ENCODE measurements at regions not wholly inside any gene's neighbourhood (a gene's known extent, or its start where the extent isn't known, plus 50 kb on each side); places are given as distances from the start of the nearest gene placed in this dataset.

DNA sequence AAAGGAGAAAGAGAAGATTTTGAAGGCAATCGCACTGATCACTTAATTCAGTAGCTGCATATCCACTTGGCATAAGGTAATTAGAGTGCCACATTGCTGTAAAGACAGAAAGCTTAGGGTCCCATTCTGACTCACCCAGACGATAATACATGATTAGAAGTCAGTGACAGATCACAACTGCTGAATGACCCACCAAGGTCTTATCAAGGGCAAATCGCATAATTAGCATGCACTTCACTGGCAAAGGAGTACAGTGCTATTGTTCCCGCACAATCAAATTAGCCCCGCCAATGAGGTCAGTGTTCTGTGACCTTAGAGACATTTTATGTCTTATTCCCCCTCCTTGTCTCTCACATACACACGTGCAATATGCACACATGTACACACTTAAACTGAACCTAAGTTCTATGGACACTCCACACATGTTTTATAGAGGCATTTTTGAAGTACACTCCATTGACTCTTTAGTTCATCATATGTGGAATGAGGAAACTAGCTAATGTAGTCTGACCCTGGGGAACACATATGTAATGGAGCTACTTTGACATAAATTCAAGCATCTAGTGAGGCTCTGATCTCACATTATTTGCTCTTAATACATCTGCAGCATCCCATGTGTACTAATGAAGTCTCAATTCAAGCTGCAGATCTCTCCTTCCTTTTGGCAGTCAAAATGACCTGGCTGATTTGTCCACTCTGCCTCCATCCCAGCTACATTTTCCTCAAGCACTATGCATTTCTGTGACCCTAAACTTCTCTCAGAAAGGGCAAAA lies 673.8 kb upstream of the FANCL start:
- no peak for DNase-seq

DNA sequence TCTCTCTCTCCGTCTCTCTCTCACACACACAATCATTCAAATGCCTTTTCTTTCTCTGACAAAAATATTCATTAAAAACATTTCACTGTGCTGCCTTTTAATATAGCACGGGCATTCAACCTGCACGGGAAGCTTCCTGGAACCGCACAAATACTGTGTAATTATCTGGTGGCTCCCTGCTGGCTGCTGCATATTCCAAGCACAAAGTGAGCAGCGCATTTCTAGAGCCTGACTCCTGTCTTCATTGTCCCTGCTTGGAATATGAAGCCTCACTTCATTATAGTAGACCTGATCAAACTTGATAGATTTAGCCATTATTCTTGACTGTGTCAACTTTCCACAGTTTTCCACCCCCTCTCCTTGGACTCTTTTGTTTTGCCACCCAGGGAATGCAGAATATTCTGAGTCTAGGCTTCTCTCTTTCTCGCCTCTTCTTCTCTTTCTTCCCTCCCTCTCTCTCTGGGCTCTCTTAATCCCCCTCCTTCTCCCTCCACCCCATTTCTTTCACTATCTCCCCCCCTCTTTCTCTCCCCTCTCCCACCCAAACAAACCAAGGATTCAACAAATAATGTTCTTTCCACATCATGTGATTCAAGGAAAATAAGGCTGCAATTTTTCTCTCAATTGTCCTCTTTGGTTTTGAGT lies 672.1 kb upstream of the FANCL start:
- DNase-seq, result no peak

DNA sequence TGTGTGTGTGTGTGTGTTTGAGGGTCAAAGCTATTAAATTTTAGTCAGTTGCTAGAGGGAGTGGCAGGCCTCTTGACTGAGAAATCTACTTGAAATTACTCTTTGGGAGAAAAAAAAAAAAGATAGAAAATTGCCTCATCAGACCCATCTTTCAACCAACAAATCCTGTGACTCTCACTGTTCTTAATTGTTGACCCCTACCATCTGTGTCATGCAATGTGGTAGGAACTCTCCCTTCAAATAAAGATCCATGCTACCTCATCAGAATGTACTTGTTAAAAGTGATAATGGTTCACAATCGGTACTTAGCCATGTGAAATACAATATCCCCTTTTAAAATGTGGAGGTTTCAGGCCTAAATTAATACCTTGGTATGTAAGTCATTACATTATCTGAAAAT lies 670.8 kb upstream of the FANCL start:
- DNase-seq, result no peak

DNA sequence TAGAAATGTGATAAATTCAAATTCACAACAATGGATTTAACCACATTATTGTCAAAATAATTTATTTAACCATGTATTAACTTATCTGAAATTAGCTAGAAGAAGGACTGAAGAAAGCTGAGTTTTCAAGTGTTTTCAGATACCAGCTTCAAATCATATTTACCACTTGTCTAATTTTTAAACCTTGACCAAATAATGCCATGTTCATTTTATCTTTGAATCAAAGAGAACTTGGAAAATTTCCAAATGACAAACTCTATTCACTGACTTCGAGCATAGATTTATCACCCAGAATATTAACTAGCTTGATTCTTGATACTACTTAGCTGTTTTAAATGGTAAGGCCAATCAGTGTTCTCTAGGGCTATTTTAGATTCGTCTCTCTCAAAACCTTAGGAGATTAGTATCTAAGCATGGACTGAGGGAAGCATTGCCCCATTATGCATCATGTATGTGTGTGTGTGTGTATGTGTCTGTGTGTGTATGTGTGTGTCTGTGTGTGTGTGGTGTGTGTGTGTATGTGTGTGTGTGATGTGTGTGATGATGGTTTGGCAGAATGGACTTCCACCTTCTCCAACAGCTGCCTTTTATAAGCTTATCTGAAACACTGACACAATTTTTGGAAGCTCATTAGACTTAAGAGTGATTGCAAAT lies 667.5 kb upstream of the FANCL start:
- DNase-seq, result no peak

DNA sequence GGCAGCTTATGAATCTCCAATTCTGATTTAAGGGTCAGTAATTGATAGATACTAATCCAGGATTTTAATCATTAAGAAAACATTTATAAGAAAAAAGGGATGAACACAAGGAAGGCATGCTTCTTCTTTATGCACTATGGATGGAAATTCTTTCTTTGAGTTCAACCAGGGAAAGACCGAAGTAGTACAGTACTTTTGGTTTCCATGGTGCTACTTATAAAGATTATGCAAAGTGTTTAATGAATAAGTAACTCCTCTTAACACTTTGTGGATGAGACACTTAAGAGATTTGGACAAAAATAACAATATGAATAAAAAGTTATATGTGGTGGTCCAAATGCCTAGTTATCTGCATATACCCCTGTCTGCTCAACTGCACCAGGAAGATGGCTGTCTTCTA lies 666.5 kb upstream of the FANCL start:
- DNase-seq, result no peak

DNA sequence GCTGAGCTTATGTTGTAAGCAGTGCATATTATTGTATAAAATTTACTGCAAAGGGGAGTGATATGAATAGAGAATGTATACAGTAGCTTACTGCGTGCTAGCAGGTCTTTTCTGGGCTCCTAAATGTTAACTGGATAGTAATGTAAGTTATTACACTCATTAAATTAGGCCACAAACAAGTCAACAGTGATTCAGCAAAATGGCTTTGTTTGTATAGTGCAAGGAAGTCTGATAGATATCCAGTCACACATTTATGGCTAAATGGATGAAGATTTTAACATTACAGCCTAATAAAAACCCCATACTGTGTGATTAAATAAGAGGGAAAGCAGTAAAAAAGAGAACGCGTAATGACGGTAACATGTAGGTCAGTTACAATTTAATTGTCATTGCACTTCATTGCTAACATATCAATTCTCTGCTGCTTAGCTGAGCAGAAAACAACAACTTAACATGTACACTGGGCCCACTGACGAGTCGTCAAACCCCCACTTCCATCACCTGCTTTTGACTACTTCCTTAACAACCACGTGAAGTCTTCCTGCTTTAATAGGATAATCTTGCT lies 665.0 kb upstream of the FANCL start:
- DNase-seq, result no peak

DNA sequence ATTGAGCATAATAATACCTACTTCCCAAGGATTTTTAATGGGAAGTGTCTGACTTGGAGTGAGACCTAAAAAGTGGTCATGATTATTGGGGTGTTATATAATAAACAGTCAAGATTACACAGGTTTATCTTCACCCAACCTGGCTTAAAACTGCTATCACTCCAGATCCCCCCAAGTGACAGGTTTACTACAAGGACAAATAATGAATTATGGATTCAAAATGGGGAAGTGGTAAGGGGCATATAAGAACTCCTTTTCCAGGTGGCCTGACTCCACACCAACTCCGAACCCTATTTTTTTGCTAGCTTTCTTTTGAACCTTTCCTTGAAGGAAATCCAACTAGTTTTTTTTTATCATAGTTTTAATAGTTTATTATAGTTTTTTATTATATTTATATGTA lies 663.0 kb upstream of the FANCL start:
- DNase-seq, result no peak

DNA sequence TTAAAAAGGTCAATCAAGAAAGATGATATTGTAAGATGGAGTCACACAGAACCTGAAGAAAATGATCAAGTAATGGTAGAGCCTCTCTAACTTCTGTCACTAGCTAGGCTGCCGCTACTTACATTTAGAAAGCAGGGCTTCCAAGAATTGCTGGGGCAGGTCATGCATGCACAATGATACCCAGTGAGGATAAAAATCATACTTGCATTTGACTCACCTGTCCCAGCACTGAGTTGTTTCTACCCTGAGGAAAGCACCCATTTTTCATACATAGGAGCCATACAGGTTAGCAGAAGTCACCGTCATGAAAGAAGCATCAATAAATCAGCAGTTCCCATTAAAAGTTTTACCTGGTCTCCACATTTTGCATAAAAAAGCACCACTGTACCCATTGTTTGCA lies 662.3 kb upstream of the FANCL start:
- DNase-seq, result no peak

DNA sequence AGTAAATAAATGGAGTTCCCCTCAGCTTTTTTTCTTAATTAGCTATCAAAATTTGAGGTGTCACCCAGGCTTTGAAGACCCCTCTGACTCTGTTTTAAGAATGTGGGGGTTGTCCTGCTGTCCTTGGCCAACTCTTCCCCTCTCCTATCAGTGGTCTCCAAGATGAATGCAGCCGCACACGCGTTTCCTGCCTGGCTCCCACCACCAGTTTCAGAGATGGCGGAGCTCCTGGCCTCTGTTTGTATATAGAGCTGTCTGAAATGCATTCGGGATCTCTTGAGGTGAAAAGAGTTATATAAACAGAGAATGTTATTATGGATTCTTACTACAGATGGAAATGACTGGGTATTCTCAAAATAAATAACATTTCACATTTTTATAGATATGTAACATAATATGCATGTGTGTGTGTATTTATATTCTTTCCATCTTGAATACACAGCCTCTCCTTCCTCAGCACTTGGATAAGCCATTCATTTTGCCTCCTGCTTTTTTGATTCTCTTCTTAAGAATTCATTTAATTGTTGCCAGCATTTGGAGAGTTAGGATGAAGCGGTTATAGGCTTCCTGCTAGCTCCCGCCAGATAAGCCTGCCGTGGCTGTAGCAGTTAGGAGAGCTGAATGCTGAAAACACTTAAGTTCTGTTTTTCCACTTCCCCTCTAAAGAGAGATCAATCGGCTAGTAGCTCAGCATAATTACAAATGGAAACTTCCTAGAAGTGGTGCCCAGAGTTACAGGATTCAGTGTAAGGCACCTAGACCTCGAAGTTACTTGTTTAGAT lies 659.3 kb upstream of the FANCL start:
- no peak for DNase-seq

DNA sequence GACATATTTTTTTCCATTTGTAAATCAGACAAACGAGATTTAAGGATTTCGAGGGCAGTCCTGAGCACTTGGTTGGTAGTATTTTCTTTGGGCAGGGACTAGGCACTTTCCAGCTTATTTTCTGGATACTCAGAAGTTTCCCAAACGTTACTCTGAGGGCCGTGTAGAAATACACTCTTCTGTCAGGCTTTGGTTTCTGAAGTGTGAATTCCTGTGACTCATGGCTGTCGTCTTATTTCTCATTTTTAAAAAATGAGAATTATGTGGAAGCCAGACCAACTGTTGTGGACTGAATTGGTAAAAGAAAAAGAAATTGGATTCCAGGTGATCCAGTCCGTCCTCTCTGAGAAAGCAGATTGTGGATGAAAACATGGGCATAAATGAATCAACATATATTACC lies 658.6 kb upstream of the FANCL start:
- DNase-seq, result peak; percentile 78

DNA sequence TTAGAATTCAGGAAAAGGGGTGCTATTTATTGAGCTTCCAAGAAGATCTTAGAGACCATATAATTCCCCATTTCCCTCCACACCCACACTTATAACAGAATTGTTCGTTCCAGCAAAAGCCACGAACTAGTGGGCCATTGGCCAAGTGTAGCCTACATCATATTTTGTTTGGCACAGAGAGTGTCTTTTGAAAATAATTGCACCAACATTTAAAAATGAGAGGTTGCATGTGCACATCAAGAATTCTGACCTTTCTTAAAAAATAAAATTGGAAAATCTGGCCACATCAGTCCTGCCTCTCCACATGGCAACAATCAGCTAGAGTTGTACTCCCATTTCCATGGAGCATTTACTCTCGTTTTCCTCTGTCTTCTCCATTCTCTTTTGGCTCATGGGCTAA lies 655.5 kb upstream of the FANCL start:
- peak; percentile 83 for DNase-seq

DNA sequence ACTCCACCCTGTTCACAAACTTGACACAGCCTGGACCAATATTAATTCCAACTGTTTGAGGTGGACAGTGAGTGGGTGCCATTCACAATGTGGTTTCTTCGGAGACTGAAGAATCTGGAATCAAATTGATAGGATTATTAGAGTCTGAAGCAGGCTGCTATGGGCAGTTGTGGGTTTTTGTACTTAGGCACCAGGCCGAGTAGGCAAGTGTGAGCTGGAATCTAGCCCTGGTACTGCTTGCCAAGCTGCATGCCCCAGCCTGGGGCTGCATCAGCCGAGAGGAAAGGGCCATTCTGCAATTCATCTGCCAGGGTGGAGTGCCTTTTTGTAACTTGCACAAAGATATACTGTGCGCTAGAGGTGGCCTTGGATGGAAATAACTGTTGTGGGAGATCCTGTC lies 654.7 kb upstream of the FANCL start:
- DNase-seq, result peak; percentile 20

DNA sequence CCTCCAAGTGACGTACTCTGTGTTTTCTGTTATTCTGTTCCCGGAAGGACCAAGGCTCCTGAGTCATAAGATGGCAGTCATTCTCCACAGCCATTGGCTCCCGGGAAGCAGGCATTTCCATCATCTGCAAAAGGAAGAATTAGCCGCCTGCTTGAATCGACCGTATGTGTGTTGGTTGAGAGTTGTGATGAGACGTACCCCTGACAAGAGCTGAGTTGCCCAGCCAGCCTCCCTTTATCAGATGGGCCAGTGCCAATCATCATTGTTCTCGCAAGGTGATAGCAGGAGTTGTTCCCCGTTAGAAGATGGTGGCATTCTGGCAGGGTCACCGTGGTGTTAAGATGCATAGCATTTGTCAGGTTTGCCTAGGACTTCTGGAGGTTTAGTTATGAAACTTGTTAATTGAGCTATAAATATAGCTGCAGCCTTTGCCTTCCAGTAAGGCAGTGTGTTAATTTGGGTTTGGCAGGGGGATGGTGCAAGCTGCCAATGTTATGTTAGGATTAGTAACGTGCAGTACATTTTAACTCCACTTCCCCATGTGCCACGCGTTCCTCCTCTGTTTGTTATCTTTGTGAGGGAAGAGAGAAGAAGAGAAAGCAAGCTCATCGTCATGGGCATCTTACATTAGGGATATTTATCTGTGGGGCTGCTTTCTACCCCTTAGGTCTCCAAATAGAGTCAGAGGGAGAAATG lies 652.7 kb upstream of the FANCL start:
- DNase-seq, result no peak

DNA sequence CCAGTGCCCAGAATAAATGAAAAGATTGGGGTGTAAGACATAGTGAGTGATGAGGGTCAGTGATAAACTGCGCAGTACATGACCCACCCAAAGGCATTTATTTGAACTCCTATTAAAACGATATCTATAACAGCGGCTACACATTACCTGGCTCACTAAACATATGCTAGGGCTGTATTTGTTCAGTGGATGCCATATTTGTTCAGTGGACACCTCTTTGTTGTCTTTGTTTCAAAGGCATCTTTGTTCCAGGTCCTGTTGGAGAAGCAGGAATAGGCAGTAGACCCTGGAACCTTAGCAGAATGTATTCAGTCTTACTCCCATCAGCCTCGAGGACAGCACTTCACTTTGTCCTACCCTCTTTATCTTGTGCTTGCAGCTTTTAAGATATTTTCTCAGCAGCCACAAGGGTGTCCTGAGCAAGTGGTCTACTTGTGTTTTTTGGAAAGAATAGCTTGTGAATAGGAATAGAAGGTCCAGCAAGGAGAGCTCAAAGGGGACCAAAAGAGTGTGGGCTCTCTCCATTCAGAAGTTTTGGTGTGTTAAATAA lies 650.8 kb upstream of the FANCL start:
- no peak for DNase-seq

DNA sequence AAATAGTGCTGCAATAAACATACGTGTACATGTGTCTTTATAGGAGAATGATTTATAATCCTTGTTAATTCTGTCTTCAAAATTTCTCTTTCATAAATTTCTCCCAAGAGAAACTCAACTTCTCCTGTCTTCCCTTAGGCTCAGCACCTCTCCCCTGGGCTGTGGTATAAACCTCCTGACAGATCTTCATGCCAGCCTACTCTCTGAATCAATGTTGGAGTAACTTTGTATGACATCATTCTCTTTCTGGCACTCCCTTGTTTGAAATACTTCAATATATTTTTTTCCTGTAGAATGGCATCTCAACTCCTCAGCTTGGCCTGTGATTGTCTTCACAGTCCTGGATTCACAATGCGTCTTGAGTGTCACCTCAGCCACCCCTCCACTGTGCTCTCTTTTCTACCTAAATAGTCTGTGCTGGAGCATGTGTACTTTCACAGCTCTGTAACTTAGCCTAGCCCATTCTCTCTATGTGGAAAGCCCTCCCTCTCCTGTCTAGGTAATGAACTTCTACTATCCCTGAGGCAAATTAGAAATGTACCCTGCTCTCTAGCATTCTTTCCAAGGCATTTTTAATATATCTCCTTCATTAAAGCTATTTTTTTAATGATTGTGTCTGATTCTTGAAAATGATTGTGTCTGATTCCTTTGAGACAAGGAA lies 649.9 kb upstream of the FANCL start:
- no peak for DNase-seq

DNA sequence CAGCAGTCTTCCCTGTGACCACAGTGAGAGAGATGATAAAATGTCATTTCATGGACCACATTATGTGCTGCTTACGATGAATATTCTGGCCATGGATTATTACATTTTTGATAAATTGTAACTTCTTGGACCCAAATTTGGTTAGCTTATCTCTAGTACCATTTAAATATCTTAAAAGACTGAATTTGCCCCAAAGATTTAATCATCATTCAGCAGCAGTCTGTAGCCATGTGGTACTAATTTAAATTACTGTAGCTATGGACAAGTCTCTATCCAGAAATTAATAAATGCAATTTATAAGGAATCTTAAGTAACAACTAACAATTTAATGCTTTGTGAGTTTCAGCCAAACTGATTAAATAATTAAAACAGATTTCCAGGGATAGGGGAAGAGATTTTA lies 644.9 kb upstream of the FANCL start:
- DNase-seq, result no peak

DNA sequence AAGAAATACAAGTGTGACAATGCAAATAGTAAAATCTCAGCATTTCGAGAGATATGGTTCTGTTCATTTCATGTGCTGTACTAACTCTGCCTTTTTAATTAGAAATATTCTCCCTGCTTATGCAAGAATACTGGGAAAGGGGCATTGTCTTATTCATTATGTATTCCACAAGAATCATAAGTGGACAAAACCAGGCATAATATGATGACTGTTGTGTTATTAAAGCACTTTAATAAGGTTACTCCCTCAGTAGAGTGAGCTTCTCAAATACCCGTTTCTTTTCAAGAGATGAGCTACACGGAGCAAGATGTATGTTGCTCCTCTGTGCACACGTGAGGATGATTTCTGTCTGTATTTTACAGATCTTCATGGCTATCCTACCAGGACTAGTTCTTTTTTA lies 638.7 kb upstream of the FANCL start:
- no peak for DNase-seq

DNA sequence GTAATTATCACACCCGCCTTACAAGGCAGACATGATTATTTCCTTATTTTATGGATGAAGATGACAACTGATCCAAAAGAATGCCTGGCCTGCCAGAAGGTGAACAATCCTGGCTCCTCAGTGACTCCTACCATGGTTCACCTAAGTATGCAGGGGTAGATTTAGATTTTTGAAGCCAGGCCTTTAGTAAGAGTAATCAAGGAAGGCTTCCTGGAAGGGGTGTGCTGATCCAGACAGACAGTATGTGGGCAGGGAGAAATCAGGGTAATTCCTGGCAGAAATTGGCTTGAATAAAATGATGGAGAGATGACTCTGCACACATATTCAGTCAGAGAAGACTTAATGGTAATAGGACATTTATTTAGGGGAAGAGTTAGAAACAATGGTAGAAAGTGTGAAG lies 637.7 kb upstream of the FANCL start:
- DNase-seq, result no peak

DNA sequence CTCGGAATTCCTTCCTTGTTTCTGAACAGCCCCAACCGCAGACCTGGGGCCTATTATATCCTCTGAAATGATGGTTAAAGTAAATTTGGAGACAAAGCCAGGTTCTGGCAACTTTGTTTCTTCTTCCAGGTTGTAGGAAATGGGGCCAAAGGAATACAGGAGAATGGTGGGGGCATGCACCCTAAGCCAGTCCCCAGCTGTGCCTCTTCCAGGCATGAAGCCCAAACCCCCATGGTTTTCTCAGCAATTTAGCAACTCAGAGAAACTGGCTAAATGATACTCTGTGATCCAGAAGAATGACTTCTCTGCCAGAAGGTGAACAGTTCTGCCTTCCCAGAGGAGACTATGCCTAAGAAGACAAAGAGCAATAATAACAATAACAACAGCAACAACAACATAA lies 635.0 kb upstream of the FANCL start:
- no peak for DNase-seq

DNA sequence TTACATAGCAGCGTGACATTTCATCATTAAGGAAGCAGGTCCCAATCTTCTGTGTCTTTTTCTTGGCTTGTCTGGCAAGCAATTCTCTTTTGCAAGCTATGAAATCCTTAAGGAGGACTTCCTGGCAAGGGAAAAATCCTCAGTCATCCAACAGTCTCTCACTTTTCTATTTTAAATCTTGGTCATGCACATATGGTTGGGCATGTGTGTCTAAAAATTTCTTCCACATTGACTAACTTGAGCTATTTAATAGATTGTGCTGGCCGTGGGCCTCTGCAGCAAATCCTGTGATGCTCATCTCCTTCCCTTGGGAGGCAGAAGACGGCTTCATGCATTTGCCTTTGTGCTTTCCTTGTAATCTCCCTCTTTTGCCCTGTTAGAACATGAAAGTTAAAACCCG lies 634.3 kb upstream of the FANCL start:
- DNase-seq, result no peak

DNA sequence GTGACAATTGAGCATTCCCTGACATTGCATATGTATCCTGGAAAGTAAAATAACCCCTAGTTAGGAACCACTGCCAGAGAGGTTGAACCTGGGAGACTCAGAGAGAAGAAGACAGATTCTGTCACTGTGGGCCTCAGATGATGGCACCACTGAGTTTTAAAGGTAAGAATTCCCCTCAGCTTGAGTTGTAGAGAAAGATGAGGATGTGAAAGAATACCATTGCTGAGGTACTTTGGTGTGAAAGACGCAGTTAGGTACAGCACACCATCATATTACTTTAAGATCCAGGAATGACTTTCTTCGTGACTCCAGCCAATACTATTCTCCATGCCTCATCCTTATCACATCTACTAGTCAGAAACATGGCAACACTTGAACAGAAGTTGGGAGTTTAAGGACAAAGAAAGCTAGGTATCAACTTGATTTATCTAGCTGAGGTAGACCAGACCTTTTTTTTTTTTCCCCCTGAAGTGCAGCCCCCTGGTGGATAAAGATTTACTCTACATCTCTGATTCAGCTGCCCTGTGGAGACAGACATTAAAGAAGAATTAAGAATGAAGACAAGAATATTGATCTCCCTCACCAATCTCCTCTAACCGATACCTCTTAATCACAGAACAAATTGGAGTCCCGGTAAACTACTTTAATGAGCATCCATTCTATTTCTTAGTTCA lies 630.5 kb upstream of the FANCL start:
- DNase-seq, result no peak
